Right lobe of liver (tissue), 4 donors: ENCODE measurements at regions not wholly inside any gene's neighbourhood (a gene's known extent, or its start where the extent isn't known, plus 50 kb on each side); places are given as distances from the start of the nearest gene placed in this dataset.

ENCODE experiments used
- POLR2A ChIP-seq: fragments of 450-650 bp; IDR thresholded peaks from one replicate; pipeline ENCODE4 v1.6.1; 2017; ENCODE audit warnings: antibody characterized with exemption, mild to moderate bottlenecking
- TF ChIP-seq, protein P1 (sequence below), 4 donors: fragments of 200-600 bp in 3 of 4; fragments of 450-650 bp in 1 of 4; IDR thresholded peaks; one replicate each; pipeline versions ENCODE4 v1.5.1 to v1.8.0; 2016 to 2022; ENCODE audit warnings: antibody characterized with exemption in 4 of 4, mild to moderate bottlenecking in 2 of 4
- donor health status: DM: no; HTN: no; CAD: no.
- donor health status: DM: no; HTN: no; CAD: no.
- donor health status: DM: no; HTN: yes; CAD: no.

DNA sequence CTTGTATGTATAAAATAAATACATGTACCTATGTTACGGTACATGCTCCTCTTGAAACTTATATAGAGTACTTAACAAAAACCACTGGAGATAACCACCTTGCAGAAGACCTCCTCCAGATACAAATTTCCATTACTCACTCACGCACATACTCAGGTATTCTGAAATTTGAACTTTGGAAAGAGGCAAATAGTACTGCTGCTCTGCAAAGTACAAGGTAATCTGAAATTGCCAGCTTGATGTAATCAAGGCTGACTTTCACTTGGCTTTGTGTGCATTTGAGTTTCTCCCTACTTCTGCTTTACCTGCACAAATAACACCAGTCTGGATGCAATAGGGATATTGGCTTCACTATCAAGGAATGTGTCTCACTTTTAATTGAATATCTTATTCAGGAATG is 123.6 kb downstream of the FOXA2 start:
- TF ChIP-seq, protein P1, sequence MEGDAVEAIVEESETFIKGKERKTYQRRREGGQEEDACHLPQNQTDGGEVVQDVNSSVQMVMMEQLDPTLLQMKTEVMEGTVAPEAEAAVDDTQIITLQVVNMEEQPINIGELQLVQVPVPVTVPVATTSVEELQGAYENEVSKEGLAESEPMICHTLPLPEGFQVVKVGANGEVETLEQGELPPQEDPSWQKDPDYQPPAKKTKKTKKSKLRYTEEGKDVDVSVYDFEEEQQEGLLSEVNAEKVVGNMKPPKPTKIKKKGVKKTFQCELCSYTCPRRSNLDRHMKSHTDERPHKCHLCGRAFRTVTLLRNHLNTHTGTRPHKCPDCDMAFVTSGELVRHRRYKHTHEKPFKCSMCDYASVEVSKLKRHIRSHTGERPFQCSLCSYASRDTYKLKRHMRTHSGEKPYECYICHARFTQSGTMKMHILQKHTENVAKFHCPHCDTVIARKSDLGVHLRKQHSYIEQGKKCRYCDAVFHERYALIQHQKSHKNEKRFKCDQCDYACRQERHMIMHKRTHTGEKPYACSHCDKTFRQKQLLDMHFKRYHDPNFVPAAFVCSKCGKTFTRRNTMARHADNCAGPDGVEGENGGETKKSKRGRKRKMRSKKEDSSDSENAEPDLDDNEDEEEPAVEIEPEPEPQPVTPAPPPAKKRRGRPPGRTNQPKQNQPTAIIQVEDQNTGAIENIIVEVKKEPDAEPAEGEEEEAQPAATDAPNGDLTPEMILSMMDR (IDR thresholded peaks at IDR 0.05): no peak
- TF ChIP-seq POLR2A: no peak
